ENCODE measurements at regions not wholly inside any gene's neighbourhood (a gene's known extent, or its start where the extent isn't known, plus 50 kb on each side); places are given as distances from the start of the nearest gene placed in this dataset.

DNA sequence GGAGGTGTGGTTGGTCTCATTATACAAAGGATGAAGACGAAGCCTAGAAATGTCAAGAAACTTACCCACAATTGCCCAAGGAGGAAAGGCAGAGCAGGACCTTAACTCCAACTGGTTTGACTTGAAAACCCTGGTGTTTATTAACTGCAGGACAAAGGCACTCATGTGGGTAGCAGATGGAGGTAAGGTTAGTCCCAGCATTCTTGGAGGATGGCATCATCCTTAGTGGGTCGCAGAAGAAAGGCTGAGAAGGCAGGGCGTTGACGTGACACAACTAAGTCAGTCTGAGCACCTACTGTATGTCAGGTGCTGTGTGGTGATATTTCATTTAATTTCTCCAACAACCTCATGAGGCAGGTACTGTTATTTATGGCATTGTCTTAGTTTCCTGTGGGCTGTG is 101.3 kb downstream of the HAPSTR1 start:
- TF ChIP-seq TAF1 (IDR thresholded peaks at IDR 0.05; ENCODE audit: low read depth) (no peak), EP300 (IDR thresholded peaks at IDR 0.05; ENCODE audit: borderline replicate concordance) (no peak), RAD21 (IDR thresholded peaks at IDR 0.05; ENCODE audit: low read depth) (no peak), CREB1 (IDR thresholded peaks at IDR 0.05; ENCODE audit: low read depth) (no peak), TCF12 (IDR thresholded peaks at IDR 0.05; ENCODE audit: low read depth) (no peak), FOXM1 (IDR thresholded peaks at IDR 0.05; ENCODE audit: borderline replicate concordance, low read depth) (no peak), CEBPB (IDR thresholded peaks at IDR 0.05) (no peak), EGR1 (IDR thresholded peaks at IDR 0.05) (no peak)
- TF ChIP-seq, protein P1, sequence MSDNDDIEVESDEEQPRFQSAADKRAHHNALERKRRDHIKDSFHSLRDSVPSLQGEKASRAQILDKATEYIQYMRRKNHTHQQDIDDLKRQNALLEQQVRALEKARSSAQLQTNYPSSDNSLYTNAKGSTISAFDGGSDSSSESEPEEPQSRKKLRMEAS (IDR thresholded peaks at IDR 0.05), result no peak
- TF ChIP-seq, protein P2, sequence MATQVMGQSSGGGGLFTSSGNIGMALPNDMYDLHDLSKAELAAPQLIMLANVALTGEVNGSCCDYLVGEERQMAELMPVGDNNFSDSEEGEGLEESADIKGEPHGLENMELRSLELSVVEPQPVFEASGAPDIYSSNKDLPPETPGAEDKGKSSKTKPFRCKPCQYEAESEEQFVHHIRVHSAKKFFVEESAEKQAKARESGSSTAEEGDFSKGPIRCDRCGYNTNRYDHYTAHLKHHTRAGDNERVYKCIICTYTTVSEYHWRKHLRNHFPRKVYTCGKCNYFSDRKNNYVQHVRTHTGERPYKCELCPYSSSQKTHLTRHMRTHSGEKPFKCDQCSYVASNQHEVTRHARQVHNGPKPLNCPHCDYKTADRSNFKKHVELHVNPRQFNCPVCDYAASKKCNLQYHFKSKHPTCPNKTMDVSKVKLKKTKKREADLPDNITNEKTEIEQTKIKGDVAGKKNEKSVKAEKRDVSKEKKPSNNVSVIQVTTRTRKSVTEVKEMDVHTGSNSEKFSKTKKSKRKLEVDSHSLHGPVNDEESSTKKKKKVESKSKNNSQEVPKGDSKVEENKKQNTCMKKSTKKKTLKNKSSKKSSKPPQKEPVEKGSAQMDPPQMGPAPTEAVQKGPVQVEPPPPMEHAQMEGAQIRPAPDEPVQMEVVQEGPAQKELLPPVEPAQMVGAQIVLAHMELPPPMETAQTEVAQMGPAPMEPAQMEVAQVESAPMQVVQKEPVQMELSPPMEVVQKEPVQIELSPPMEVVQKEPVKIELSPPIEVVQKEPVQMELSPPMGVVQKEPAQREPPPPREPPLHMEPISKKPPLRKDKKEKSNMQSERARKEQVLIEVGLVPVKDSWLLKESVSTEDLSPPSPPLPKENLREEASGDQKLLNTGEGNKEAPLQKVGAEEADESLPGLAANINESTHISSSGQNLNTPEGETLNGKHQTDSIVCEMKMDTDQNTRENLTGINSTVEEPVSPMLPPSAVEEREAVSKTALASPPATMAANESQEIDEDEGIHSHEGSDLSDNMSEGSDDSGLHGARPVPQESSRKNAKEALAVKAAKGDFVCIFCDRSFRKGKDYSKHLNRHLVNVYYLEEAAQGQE (IDR thresholded peaks at IDR 0.05; ENCODE audit: low read depth), result no peak
- TF ChIP-seq, protein P3, sequence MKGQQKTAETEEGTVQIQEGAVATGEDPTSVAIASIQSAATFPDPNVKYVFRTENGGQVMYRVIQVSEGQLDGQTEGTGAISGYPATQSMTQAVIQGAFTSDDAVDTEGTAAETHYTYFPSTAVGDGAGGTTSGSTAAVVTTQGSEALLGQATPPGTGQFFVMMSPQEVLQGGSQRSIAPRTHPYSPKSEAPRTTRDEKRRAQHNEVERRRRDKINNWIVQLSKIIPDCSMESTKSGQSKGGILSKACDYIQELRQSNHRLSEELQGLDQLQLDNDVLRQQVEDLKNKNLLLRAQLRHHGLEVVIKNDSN (IDR thresholded peaks at IDR 0.05), result no peak

All from Ishikawa (cell line).